HEK293 (cell line): ENCODE measurements at regions not wholly inside any gene's neighbourhood (a gene's known extent, or its start where the extent isn't known, plus 50 kb on each side); places are given as distances from the start of the nearest gene placed in this dataset.
"Not testable (repeated sequence)": the region's sequence is repeated elsewhere in the genome, so short reads cannot be mapped to it uniquely, and the experiment has no call there.

ENCODE experiments used
- CTCF ChIA-PET: fragments of 350-600 bp; formaldehyde crosslinking; extraction: SDS; loops from one replicate; lab custom pipeline; 2021; ENCODE audit warnings: antibody characterized with exemption; lab: Yijun Ruan, JAX
- POLR2A ChIA-PET: fragments of 300-600 bp; formaldehyde crosslinking; extraction: SDS; loops from one replicate; lab custom pipeline; 2020; ENCODE audit warnings: antibody characterized with exemption, inconsistent platforms; lab: Yijun Ruan, JAX
- H3K27ac ChIP-seq: fragments of 200-500 bp; sonication (Bioruptor generic); 2 replicates; pipeline ENCODE4 v1.5.1; 2014; ENCODE audit warnings: low read depth, low read length, control low read depth, inconsistent platforms; ENCODE audit errors: extremely low read depth
- H3K36me3 ChIP-seq, 2 experiments: fragments of 200-500 bp in 1 of 2; sonication (Bioruptor generic) in 1 of 2; 1 replicate in 1 of 2; 2 replicates in 1 of 2; pipeline ENCODE4 v1.5.1; 2014 to 2017; ENCODE audit warnings: inconsistent platforms in 2 of 2, low read length in 2 of 2; ENCODE audit not compliant: control insufficient read depth in 2 of 2, insufficient read depth in 1 of 2
- H3K4me1 ChIP-seq: fragments of 200-500 bp; sonication (Bioruptor generic); 2 replicates; pipeline ENCODE4 v1.5.1; 2014; ENCODE audit warnings: mild to moderate bottlenecking, low read length, inconsistent platforms; ENCODE audit not compliant: control insufficient read depth, insufficient read depth
- H3K4me3 ChIP-seq: 2 replicates; pipeline ENCODE4 v1.5.1; 2011; ENCODE audit warnings: low read depth, mild to moderate bottlenecking, control low read depth, low read length, moderate library complexity
- H3K9me3 ChIP-seq: fragments of 200-500 bp; sonication (Bioruptor generic); 2 replicates; pipeline ENCODE4 v1.5.1; 2014; ENCODE audit warnings: low read depth, low read length, inconsistent platforms; ENCODE audit not compliant: control insufficient read depth, insufficient read depth
- YY2 ChIP-seq: fragments of 450-650 bp; formaldehyde crosslinking; IDR thresholded peaks from 2 replicates; pipeline ENCODE4 v1.5.1; 2016; ENCODE audit warnings: missing biosample characterization, missing genetic modification characterization
- ZBTB10 ChIP-seq: fragments of 450-650 bp; formaldehyde crosslinking; IDR thresholded peaks from 2 replicates; pipeline ENCODE4 v1.5.1; 2016; ENCODE audit warnings: missing biosample characterization, missing genetic modification characterization
- ZNF335 ChIP-seq: fragments of 450-650 bp; formaldehyde crosslinking; conservative IDR thresholded peaks from 2 replicates; pipeline ENCODE4 v1.5.1; 2016; ENCODE audit warnings: missing biosample characterization, missing genetic modification characterization
- ZNF341 ChIP-seq: fragments of 450-650 bp; formaldehyde crosslinking; IDR thresholded peaks from 2 replicates; pipeline ENCODE4; 2016; ENCODE audit warnings: low read depth, missing biosample characterization, missing genetic modification characterization
- ZNF354C ChIP-seq: fragments of 450-650 bp; formaldehyde crosslinking; IDR thresholded peaks from 2 replicates; pipeline ENCODE4 v1.5.1; 2016; ENCODE audit warnings: missing biosample characterization, missing genetic modification characterization, low read depth, borderline replicate concordance
- ZNF37A ChIP-seq: fragments of 450-650 bp; IDR thresholded peaks from 2 replicates; pipeline ENCODE4 v1.5.1; 2018; ENCODE audit warnings: missing biosample characterization, missing genetic modification characterization
- ZNF416 ChIP-seq: fragments of 450-650 bp; formaldehyde crosslinking; IDR thresholded peaks from 2 replicates; pipeline ENCODE4 v1.5.1; 2016; ENCODE audit warnings: missing biosample characterization, missing genetic modification characterization
- ZNF501 ChIP-seq: fragments of 450-650 bp; formaldehyde crosslinking; IDR thresholded peaks from 2 replicates; pipeline ENCODE4 v1.5.1; 2016; ENCODE audit warnings: missing biosample characterization, missing genetic modification characterization
- ZNF549 ChIP-seq: fragments of 450-650 bp; IDR thresholded peaks from 2 replicates; pipeline ENCODE4 v1.5.1; 2018; ENCODE audit warnings: missing biosample characterization, missing genetic modification characterization, mild to moderate bottlenecking, inconsistent platforms, moderate library complexity
- ZNF660 ChIP-seq: fragments of 450-650 bp; IDR thresholded peaks from 2 replicates; pipeline ENCODE4 v1.5.1; 2018; ENCODE audit warnings: missing biosample characterization, mild to moderate bottlenecking, missing genetic modification characterization
- ZNF704 ChIP-seq: fragments of 450-650 bp; formaldehyde crosslinking; IDR thresholded peaks from 2 replicates; pipeline ENCODE4 v1.5.1; 2016; ENCODE audit warnings: missing biosample characterization, missing genetic modification characterization
- TF ChIP-seq, protein P1 (sequence below): sonication (generic); formaldehyde crosslinking; IDR thresholded peaks from 2 replicates; pipeline ENCODE4 v1.8.1; 2022; ENCODE audit warnings: mild to moderate bottlenecking, moderate library complexity, missing genetic modification reagents
- TF ChIP-seq, protein P2 (sequence below): fragments of 450-650 bp; formaldehyde crosslinking; IDR thresholded peaks from 2 replicates; pipeline ENCODE4 v1.5.1; 2016; ENCODE audit warnings: missing biosample characterization, missing genetic modification characterization
- TF ChIP-seq, protein P3 (sequence below): fragments of 450-650 bp; formaldehyde crosslinking; IDR thresholded peaks from 2 replicates; pipeline ENCODE4 v1.5.1; 2016; ENCODE audit warnings: missing biosample characterization, missing genetic modification characterization

GRCh38 chr10:33869481-33869880, 535.0 kb upstream of the NRP1 start:
- no peaks in the 10 kb centered on the region for H3K9me3 ChIP-seq
- H3K4me1 ChIP-seq = no peaks in the 10 kb centered on the region
- ChIA-PET CTCF (interaction anchor here (0.7 kb wide), 1 partner anchor 773 kb away, joined by 3 read pairs; no protein-coding TSS in a partner anchor), POLR2A (no interaction called here)
- TF ChIP-seq ZNF354C (tag by site-specific recombination) (no peak), ZNF335 (no peak), ZNF37A (no peak), ZNF416 (tag by site-specific recombination) (no peak), ZNF549 (tag by site-specific recombination) (no peak), ZNF341 (tag by site-specific recombination) (no peak), ZNF501 (tag by site-specific recombination) (no peak), ZNF660 (tag by site-specific recombination) (no peak)
- TF ChIP-seq, protein P1, sequence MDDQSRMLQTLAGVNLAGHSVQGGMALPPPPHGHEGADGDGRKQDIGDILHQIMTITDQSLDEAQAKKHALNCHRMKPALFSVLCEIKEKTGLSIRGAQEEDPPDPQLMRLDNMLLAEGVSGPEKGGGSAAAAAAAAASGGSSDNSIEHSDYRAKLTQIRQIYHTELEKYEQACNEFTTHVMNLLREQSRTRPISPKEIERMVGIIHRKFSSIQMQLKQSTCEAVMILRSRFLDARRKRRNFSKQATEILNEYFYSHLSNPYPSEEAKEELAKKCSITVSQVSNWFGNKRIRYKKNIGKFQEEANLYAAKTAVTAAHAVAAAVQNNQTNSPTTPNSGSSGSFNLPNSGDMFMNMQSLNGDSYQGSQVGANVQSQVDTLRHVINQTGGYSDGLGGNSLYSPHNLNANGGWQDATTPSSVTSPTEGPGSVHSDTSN (CRISPR knock-in tag) = no peak
- TF ChIP-seq, protein P2, sequence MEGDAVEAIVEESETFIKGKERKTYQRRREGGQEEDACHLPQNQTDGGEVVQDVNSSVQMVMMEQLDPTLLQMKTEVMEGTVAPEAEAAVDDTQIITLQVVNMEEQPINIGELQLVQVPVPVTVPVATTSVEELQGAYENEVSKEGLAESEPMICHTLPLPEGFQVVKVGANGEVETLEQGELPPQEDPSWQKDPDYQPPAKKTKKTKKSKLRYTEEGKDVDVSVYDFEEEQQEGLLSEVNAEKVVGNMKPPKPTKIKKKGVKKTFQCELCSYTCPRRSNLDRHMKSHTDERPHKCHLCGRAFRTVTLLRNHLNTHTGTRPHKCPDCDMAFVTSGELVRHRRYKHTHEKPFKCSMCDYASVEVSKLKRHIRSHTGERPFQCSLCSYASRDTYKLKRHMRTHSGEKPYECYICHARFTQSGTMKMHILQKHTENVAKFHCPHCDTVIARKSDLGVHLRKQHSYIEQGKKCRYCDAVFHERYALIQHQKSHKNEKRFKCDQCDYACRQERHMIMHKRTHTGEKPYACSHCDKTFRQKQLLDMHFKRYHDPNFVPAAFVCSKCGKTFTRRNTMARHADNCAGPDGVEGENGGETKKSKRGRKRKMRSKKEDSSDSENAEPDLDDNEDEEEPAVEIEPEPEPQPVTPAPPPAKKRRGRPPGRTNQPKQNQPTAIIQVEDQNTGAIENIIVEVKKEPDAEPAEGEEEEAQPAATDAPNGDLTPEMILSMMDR (tag by site-specific recombination) = no peak
- TF ChIP-seq, protein P3, sequence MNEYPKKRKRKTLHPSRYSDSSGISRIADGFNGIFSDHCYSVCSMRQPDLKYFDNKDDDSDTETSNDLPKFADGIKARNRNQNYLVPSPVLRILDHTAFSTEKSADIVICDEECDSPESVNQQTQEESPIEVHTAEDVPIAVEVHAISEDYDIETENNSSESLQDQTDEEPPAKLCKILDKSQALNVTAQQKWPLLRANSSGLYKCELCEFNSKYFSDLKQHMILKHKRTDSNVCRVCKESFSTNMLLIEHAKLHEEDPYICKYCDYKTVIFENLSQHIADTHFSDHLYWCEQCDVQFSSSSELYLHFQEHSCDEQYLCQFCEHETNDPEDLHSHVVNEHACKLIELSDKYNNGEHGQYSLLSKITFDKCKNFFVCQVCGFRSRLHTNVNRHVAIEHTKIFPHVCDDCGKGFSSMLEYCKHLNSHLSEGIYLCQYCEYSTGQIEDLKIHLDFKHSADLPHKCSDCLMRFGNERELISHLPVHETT (tag by site-specific recombination) = no peak
- H3K27ac ChIP-seq = no peak overlapping the region
- no peaks in the 10 kb centered on the region for H3K36me3 ChIP-seq
- H3K4me3 ChIP-seq = no peak overlapping the region

DNA sequence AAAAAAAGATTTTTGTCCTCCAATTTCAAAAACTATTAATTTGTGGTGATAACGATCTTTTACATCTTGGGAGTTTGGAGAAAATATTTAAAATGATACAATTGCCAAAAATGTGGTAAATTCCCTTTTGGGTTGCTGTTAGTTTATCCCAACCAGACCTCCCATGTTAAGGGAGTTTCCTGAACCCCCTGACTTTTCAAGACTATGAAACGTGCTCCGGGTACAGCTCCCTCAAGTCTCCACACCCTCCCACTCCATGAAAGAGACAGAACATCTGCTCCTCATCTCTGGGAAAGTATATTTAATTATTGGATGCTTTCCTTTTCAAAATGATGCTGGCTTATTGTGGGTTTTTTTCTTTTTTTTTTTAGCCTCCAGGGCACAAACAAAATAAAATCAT, 534.6 kb upstream of the NRP1 start:
- POLR2A ChIA-PET = no interaction called here
- CTCF ChIA-PET = interaction anchor here (0.6 to 0.7 kb wide), 2 partner anchors 224 to 773 kb away, joined by 3 read pairs; no protein-coding TSS in a partner anchor

DNA sequence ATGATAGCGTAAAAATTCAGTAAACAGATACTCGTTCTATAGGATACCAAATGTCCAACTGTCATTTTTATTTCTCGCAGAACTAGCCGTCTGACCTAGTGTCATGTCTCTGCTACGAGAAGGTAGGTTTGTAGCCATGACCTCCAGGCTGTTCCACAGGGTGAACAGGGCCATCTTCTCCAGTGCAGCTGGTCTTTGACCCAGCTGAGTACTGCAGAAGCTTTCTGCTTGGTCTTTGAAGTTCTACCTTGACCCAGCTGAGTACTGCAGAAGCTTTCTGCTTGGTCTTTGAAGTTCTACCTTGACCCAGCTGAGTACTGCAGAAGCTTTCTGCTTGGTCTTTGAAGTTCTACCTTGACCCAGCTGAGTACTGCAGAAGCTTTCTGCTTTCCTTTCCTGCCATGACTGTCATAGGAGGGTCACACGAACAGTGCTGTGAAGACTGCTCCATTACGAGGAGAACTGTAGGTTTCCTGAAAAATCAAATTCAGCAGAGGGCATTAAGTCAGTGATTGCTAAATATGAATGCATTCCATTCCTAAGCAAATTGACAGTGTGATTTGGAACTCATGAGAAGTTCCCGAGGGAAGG, 532.8 kb upstream of the NRP1 start:
- CTCF ChIA-PET, H3K27ac ChIP-seq, POLR2A ChIA-PET, H3K4me1 ChIP-seq, H3K4me3 ChIP-seq, H3K9me3 ChIP-seq, H3K36me3 ChIP-seq: not testable (repeated sequence)

More for the DNA sequence above, 534.6 kb upstream of the NRP1 start:
- no peak for TF ChIP-seq ZNF704 (tag by site-specific recombination)
- no peak for TF ChIP-seq ZBTB10 (tag by site-specific recombination)
- no peak for TF ChIP-seq YY2
- Histone ChIP-seq H3K4me3 (no peak overlapping the region), H3K27ac (no peak overlapping the region), H3K4me1 (no peaks in the 10 kb centered on the region), H3K36me3 (no peaks in the 10 kb centered on the region), H3K9me3 (no peaks in the 10 kb centered on the region)
